HepG2 (cell line): ENCODE measurements at regions not wholly inside any gene's neighbourhood (a gene's known extent, or its start where the extent isn't known, plus 50 kb on each side); places are given as distances from the start of the nearest gene placed in this dataset.

ENCODE experiments used
- ATAC-seq: fragments of 200-7000 bp; cut with Tn5 transposase; 3 replicates; pipeline ENCODE4 v1.9.1; 2020; ENCODE audit warnings: mild to moderate bottlenecking, moderate library complexity
- BruUV-seq: library from RNA; stranded (reverse); fragments of 400-500 nt; replicated peaks from 2 replicates; lab custom pipeline; 2021; lab: Mats Ljungman, UMichigan
- CTCF ChIA-PET: fragments of 300-600 bp; formaldehyde crosslinking; extraction: SDS; loops from one replicate; lab custom pipeline; 2021; ENCODE audit warnings: low total read pairs, inconsistent platforms, low intra/inter-chr PET ratio; lab: Yijun Ruan, JAX
- POLR2A ChIA-PET: fragments of 350-600 bp; sonication (Branson Sonifier 250); formaldehyde crosslinking; loops from one replicate; lab custom pipeline; 2020; ENCODE audit warnings: antibody characterized with exemption, inconsistent platforms; lab: Yijun Ruan, JAX
- DNase-seq: peaks from one replicate; pipeline ENCODE4 v3.0.0-alpha.2; 2015; ENCODE audit warnings: low spot score
- FAIRE-seq: peaks from 3 replicates; lab custom pipeline; 2011; peaks lifted over from hg19 to GRCh38; lab: Jason Lieb, UNC
- H2AFZ ChIP-seq: one replicate; pipeline ENCODE4 v1.6.1; 2011; ENCODE audit warnings: low read length, inconsistent platforms
- H3K27ac ChIP-seq: fragments of 300-600 bp; 3 replicates; pipeline ENCODE4 v1.8.0; 2011; ENCODE audit warnings: mixed run types, mild to moderate bottlenecking, mixed read lengths, low read length, inconsistent platforms; ENCODE audit not compliant: insufficient read depth; ENCODE audit errors: extremely low read length
- H3K27me3 ChIP-seq, 2 experiments: fragments of 200-600 bp in 1 of 2; 2 replicates in 1 of 2; 3 replicates in 1 of 2; pipeline versions ENCODE4 v1.6.0 to v1.8.0; 2011; ENCODE audit warnings: low read length in 2 of 2, mild to moderate bottlenecking in 2 of 2, moderate library complexity in 2 of 2, inconsistent platforms in 1 of 2; ENCODE audit not compliant: insufficient read depth in 2 of 2, control insufficient read depth in 1 of 2
- H3K36me3 ChIP-seq, 2 experiments: fragments of 200-600 bp in 1 of 2; replicated peaks in 1 of 2; 2 replicates in 1 of 2; 3 replicates in 1 of 2; pipeline versions ENCODE4 v1.5.1 to v1.8.0; 2011; ENCODE audit warnings: low read length in 2 of 2, inconsistent platforms in 1 of 2; ENCODE audit not compliant: insufficient read depth in 2 of 2, control insufficient read depth in 1 of 2
- H3K4me1 ChIP-seq: 2 replicates; pipeline ENCODE4 v1.5.1; 2012; ENCODE audit warnings: low read length, inconsistent platforms; ENCODE audit not compliant: insufficient read depth
- H3K4me2 ChIP-seq: 2 replicates; pipeline ENCODE4 v1.6.0; 2011; ENCODE audit warnings: low read depth, low read length, inconsistent platforms
- H3K4me3 ChIP-seq, 3 experiments: fragments of 200-600 bp in 1 of 3; sonication (generic), shearing (Covaris generic) in 1 of 3; replicated peaks in 1 of 3; 2 replicates each; pipeline ENCODE4 v1.5.1; 2011 to 2016; ENCODE audit warnings: low read length in 3 of 3, inconsistent platforms in 2 of 3, low read depth in 2 of 3, mild to moderate bottlenecking in 2 of 3, control low read depth in 1 of 3, mixed read lengths in 1 of 3; ENCODE audit not compliant: insufficient read depth in 1 of 3
- H3K79me2 ChIP-seq: one replicate; pipeline ENCODE4 v1.6.1; 2011; ENCODE audit warnings: low read length, inconsistent platforms; ENCODE audit not compliant: insufficient read depth
- H3K9ac ChIP-seq: 2 replicates; pipeline ENCODE4 v1.6.0; 2011; ENCODE audit warnings: mild to moderate bottlenecking, low read depth, low read length, inconsistent platforms; ENCODE audit not compliant: insufficient read depth
- H3K9me3 ChIP-seq: 2 replicates; pipeline ENCODE4 v1.5.1; 2012; ENCODE audit warnings: mild to moderate bottlenecking, low read length
- H4K20me1 ChIP-seq: 2 replicates; pipeline ENCODE4 v1.6.0; 2011; ENCODE audit warnings: inconsistent platforms, mild to moderate bottlenecking, low read length, moderate library complexity; ENCODE audit not compliant: insufficient read depth
- KDM6A ChIP-seq: IDR thresholded peaks from 2 replicates; pipeline ENCODE4 v1.6.1; 2016; ENCODE audit warnings: low read depth
- KLF12 ChIP-seq: sonication (generic); formaldehyde crosslinking; IDR thresholded peaks from 2 replicates; pipeline ENCODE4 v1.4.0; 2020; ENCODE audit warnings: missing genetic modification reagents, borderline replicate concordance
- POGZ ChIP-seq: sonication (generic); formaldehyde crosslinking; IDR thresholded peaks from 2 replicates; pipeline ENCODE4 v1.4.0; 2020; ENCODE audit warnings: mild to moderate bottlenecking, missing genetic modification reagents
- TEAD2 ChIP-seq: sonication (generic); formaldehyde crosslinking; IDR thresholded peaks from 2 replicates; pipeline ENCODE4 v1.9.0; 2021; ENCODE audit warnings: missing genetic modification reagents
- ZNF142 ChIP-seq: sonication (generic); formaldehyde crosslinking; IDR thresholded peaks from 2 replicates; pipeline ENCODE4 v1.4.0; 2020; ENCODE audit warnings: missing genetic modification reagents
- ZNF713 ChIP-seq: sonication (generic); formaldehyde crosslinking; IDR thresholded peaks from 2 replicates; pipeline ENCODE4 v1.4.0; 2020; ENCODE audit warnings: mild to moderate bottlenecking, missing genetic modification reagents
- WGBS: methylation state at CpG from one replicate; pipeline ENCODE4 v1.1.6; 2017; ENCODE audit warnings: low lambda C conversion rate; 5-methylcytosine and 5-hydroxymethylcytosine counted together
- in situ Hi-C: cut with HindIII; loops from 2 replicates; pipeline ENCODE4 v1.10.0; 2017; ENCODE audit warnings: low pct_unique_long_range_greater_than_20kb; ENCODE audit not compliant: extremely low pct_ligation_motif_present
- intact Hi-C: fragments of 100-400 bp; cut with micrococcal nuclease; formaldehyde crosslinking; loops from one replicate; pipeline ENCODE4 v1.10.0; 2022; ENCODE audit not compliant: unreplicated experiment
- TF ChIP-seq, protein P1 (sequence below): sonication (generic); formaldehyde crosslinking; IDR thresholded peaks from 2 replicates; pipeline ENCODE4; 2020; ENCODE audit warnings: missing genetic modification reagents, mild to moderate bottlenecking, borderline replicate concordance

GRCh38 chr2:107525406-107525805 is 301.3 kb upstream of the RGPD4 start:
- Histone ChIP-seq H3K9me3 (peaks cover 68% of the 10 kb centered on the region), H3K27me3 (no peaks in the 10 kb centered on the region), H4K20me1 (no peaks in the 10 kb centered on the region), H3K27ac (no peak overlapping the region), H3K79me2 (no peaks in the 10 kb centered on the region), H2AFZ (no peak overlapping the region), H3K4me1 (no peaks in the 10 kb centered on the region), H3K4me3 (no peak overlapping the region), H3K36me3 (no peaks in the 10 kb centered on the region), H3K9ac (no peak overlapping the region), H3K4me2 (no peak overlapping the region)
- in situ Hi-C loops, result no loop called here
- no TSS peak for BruUV-seq
- intact Hi-C loops, result no loop called here
- ATAC-seq, result no peak
- no peak for FAIRE-seq
- TF ChIP-seq KDM6A (CRISPR knock-in tag) (no peak), POGZ (CRISPR knock-in tag) (no peak), ZNF142 (CRISPR knock-in tag) (no peak), KLF12 (CRISPR knock-in tag) (no peak), TEAD2 (CRISPR knock-in tag) (no peak), ZNF713 (CRISPR knock-in tag) (no peak)
- TF ChIP-seq, protein P1, sequence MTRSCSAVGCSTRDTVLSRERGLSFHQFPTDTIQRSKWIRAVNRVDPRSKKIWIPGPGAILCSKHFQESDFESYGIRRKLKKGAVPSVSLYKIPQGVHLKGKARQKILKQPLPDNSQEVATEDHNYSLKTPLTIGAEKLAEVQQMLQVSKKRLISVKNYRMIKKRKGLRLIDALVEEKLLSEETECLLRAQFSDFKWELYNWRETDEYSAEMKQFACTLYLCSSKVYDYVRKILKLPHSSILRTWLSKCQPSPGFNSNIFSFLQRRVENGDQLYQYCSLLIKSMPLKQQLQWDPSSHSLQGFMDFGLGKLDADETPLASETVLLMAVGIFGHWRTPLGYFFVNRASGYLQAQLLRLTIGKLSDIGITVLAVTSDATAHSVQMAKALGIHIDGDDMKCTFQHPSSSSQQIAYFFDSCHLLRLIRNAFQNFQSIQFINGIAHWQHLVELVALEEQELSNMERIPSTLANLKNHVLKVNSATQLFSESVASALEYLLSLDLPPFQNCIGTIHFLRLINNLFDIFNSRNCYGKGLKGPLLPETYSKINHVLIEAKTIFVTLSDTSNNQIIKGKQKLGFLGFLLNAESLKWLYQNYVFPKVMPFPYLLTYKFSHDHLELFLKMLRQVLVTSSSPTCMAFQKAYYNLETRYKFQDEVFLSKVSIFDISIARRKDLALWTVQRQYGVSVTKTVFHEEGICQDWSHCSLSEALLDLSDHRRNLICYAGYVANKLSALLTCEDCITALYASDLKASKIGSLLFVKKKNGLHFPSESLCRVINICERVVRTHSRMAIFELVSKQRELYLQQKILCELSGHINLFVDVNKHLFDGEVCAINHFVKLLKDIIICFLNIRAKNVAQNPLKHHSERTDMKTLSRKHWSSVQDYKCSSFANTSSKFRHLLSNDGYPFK (CRISPR knock-in tag), result no peak
- POLR2A ChIA-PET, result no interaction called here
- 2% methylated on average over 1 of the region's 1 CpG for WGBS
- CTCF ChIA-PET, result no interaction called here
- no peak for DNase-seq
